Tibial artery (tissue), 4 donors: ENCODE measurements at regions not wholly inside any gene's neighbourhood (a gene's known extent, or its start where the extent isn't known, plus 50 kb on each side); places are given as distances from the start of the nearest gene placed in this dataset.
"Not testable (repeated sequence)": the region's sequence is repeated elsewhere in the genome, so short reads cannot be mapped to it uniquely, and the experiment has no call there.

Source experiments
- DNase-seq, 2 donors: peaks; one replicate each; pipeline ENCODE4 v3.0.0-alpha.2; 2019
- H3K27ac ChIP-seq, 2 donors: fragments of 200-600 bp; sonication (generic) in 1 of 2; 1 replicate in 1 of 2; 2 replicates in 1 of 2; pipeline ENCODE4 v1.5.1; 2018 to 2019; ENCODE audit warnings: mild to moderate bottlenecking in 1 of 2
- H3K27me3 ChIP-seq, 2 donors: fragments of 200-600 bp; sonication (generic) in 1 of 2; one replicate each; pipeline versions ENCODE4 v1.5.1 to v1.6.0; 2016 to 2019
- H3K36me3 ChIP-seq, 3 donors: fragments of 200-600 bp; sonication (generic) in 2 of 3; one replicate each; pipeline ENCODE4 v1.5.1; 2016 to 2019; ENCODE audit warnings: mild to moderate bottlenecking in 2 of 3
- H3K4me1 ChIP-seq, 4 donors: fragments of 200-600 bp; sonication (generic) in 2 of 4; 1 replicate in 3 of 4; 2 replicates in 1 of 4; pipeline ENCODE4 v1.5.1; 2016 to 2019
- H3K4me3 ChIP-seq, 2 donors: fragments of 200-600 bp; sonication (generic) in 1 of 2; 1 replicate in 1 of 2; 2 replicates in 1 of 2; pipeline ENCODE4 v1.5.1; 2018 to 2019; ENCODE audit warnings: mild to moderate bottlenecking in 2 of 2
- H3K9me3 ChIP-seq, 3 donors: fragments of 200-600 bp; sonication (generic) in 1 of 3; one replicate each; pipeline ENCODE4 v1.5.1; 2016 to 2019
- CTCF ChIP-seq, 2 experiments: fragments of 200-600 bp in 1 of 2; fragments of 450-650 bp in 1 of 2; IDR thresholded peaks; one replicate each; pipeline ENCODE4 v1.5.1; 2017 to 2019; ENCODE audit warnings: antibody characterized with exemption in 2 of 2, mild to moderate bottlenecking in 1 of 2, moderate library complexity in 1 of 2
- intact Hi-C: fragments of 100-400 bp; cut with DNase I; formaldehyde crosslinking; loops from one replicate; pipeline ENCODE4 v1.15.0; 2023; ENCODE audit warnings: low total_unique reads

DNA sequence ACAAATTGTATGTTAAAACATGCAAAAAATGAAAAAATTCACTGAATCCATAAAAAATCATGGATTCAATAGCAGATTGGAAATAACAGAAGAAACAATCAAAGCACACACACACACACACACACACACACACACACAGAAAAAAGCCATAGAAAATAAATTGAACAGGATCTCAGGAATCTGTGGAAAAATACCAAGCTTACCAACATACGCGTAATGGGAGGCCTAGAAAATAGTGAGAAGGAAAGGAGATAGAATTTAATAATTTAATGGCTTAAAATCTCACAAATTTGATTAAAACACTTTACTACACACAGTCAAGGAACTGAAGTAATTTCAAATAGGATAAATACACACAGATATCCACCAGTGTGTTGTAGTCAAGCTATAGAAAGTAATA lies 1671.5 kb upstream of the PIK3C3 start:
- no peaks in the 10 kb centered on the region for H3K27me3 ChIP-seq
- TF ChIP-seq CTCF (IDR thresholded peaks at IDR 0.05), result no peak
- intact Hi-C loops, result no loop called here

GRCh38 chr18:40281356-40281755 lies 1673.7 kb upstream of the PIK3C3 start:
- H3K27me3 ChIP-seq, H3K9me3 ChIP-seq, intact Hi-C loops, H3K36me3 ChIP-seq, DNase-seq, H3K27ac ChIP-seq, H3K4me1 ChIP-seq, H3K4me3 ChIP-seq: not testable (repeated sequence)

More for the DNA sequence above, 1671.5 kb upstream of the PIK3C3 start:
- no peaks in the 10 kb centered on the region for H3K9me3 ChIP-seq
- DNase-seq, result no peak
- H3K4me3 ChIP-seq, result no peak overlapping the region
- H3K4me1 ChIP-seq, result no peaks in the 10 kb centered on the region
- no peaks in the 10 kb centered on the region for H3K36me3 ChIP-seq
- H3K27ac ChIP-seq, result no peak overlapping the region

DNA sequence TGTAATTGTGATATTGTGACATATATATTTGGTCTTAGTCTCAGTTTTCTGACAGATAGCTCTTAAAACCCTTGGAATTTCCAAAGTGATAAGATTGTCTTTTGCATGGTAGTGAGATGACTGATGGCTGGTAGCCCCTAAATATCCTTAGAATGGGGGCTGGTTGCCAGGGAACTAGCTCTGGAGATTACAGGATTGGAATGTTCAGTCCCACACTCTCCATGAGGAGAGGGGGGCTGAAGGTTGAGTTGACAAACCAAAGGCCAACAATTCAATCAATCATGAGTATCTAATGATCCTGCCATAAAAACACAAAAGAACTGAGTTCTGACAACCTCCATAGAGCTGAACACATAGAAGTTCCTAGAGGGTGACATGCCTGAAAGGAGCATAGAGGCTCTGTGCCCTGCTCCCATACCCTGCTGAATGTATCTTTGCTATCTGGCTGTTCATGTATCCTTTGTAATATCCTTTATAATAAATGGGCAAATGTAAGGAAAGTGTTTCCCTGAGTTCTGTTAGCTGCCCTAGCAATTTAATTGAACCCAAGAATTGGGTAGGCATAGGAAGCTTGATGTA lies 1680.3 kb upstream of the PIK3C3 start:
- no peak for DNase-seq
- no peak for TF ChIP-seq CTCF (IDR thresholded peaks at IDR 0.05)
- no peaks in the 10 kb centered on the region for H3K36me3 ChIP-seq
- H3K27ac ChIP-seq, result no peak overlapping the region
- no peak overlapping the region for H3K4me3 ChIP-seq
- H3K9me3 ChIP-seq, result no peaks in the 10 kb centered on the region
- no peaks in the 10 kb centered on the region for H3K27me3 ChIP-seq
- H3K4me1 ChIP-seq, result no peaks in the 10 kb centered on the region
- intact Hi-C loops, result no loop called here

DNA sequence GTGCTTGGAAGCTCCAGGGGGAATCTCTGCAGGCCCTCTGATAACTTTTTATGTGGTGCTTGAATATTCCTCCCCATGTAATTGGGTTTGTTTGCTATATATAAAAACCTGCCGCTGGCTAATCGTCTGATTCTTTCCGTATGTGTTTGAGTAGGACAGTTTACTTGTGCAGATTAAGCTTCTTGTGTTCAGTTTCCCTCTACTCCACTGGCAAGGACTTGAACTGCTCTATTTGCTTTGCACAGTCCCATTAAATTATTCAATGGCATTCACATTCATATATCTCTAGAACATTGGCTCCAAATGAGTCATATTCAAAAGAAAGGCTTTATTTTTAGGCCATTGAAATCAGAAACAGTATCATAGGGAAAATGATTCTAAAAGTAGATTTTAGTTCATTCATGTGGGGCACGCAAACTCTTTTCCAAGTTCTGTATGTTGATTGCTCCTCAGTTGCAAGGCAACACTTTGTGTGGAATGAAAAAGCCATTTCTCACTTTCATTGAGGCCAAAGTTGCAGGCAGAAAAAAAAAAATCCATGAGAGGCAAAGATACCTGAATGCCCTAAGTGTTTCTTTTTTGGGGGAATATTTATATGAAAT lies 1682.3 kb upstream of the PIK3C3 start:
- no peaks in the 10 kb centered on the region for H3K27me3 ChIP-seq
- no peaks in the 10 kb centered on the region for H3K4me1 ChIP-seq
- H3K36me3 ChIP-seq, result no peaks in the 10 kb centered on the region
- intact Hi-C loops, result no loop called here
- no peaks in the 10 kb centered on the region for H3K9me3 ChIP-seq
- H3K4me3 ChIP-seq, result no peak overlapping the region
- H3K27ac ChIP-seq, result no peak overlapping the region
- no peak for TF ChIP-seq CTCF (IDR thresholded peaks at IDR 0.05)
- no peak for DNase-seq

- intact Hi-C loops, result no loop called here
- Histone ChIP-seq H3K36me3 (no peaks in the 10 kb centered on the region), H3K9me3 (peaks cover 0 to 6% (median 0%) of the 10 kb centered on the region in 3 donors), H3K4me1 (no peaks in the 10 kb centered on the region), H3K27me3 (no peaks in the 10 kb centered on the region), H3K27ac (no peak overlapping the region), H3K4me3 (no peak overlapping the region)
- DNase-seq, result no peak
- no peak for TF ChIP-seq CTCF (IDR thresholded peaks at IDR 0.05)
Measured at GRCh38 chr18:40259115-40259835, 1695.8 kb upstream of the PIK3C3 start.

DNA sequence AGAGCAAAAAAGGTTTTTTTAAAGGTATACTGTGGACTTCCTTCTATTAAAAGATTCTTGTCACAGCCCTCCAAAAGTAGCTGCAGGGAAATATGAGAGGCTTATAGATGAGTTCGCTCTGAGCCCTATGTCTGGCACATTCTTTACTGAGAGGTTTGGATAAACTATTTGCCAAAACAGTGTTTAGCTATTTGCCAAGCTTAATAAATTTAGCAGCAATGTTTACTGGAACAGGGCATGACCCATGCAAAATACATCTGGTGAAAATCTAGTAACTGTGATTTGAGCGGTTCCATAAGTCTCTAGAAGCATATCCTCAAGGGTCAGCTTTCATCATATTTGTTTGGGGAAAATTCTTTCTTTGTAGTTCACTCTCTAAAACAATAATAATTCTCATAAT lies 1696.7 kb upstream of the PIK3C3 start:
- intact Hi-C loops, result no loop called here
- H3K36me3 ChIP-seq, result no peaks in the 10 kb centered on the region
- H3K4me1 ChIP-seq, result no peaks in the 10 kb centered on the region
- no peak overlapping the region for H3K27ac ChIP-seq
- H3K9me3 ChIP-seq, result peaks cover 0 to 6% (median 0%) of the 10 kb centered on the region in 3 donors
- DNase-seq, result no peak
- no peaks in the 10 kb centered on the region for H3K27me3 ChIP-seq
- no peak overlapping the region for H3K4me3 ChIP-seq
- TF ChIP-seq CTCF (IDR thresholded peaks at IDR 0.05), result no peak
